ENCODE measurements at regions not wholly inside any gene's neighbourhood (a gene's known extent, or its start where the extent isn't known, plus 50 kb on each side); places are given as distances from the start of the nearest gene placed in this dataset.
"Not testable (repeated sequence)": the region's sequence is repeated elsewhere in the genome, so short reads cannot be mapped to it uniquely, and the experiment has no call there.

DNA sequence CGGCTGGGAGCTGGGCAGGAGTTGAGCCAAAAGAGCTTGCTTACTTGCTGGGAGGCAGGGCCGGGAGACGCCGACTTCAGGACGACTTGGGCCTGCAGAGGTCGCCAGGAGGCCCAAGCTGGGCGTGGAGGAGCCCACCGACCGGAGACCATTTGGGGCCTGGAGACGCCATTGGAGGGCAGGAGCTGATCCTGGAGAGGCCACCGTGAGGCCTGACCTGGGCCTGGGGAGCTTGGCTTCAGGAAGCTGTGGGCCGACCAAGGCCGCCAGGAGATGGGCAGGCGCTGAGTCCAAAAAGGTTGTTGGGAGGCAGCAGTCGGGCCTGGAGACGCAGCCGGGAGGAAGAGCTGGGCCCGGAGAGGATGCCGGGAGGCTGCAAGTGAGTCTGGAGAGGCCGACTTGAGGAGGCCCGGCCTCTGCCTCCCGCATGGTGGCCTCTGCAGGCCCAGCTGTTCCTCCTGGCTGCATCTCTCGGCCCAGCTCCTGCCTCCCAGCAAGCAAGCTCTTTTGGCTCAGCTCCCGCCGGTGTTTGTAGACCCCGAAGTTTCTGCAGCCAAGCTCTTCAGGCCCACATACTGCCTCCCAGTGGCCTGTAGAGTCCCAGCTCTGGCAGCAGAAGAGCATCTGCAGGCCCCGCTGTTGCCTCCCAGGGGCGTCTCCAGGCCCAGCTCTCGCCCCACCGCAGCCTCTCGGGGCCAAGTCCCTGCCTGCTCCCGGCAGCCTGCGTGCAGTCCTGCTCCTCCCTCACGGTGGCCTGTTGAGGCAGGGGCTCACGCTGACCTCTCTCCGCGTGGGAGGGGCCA is 119.7 kb downstream of the SEPTIN14 start:
- TF ChIP-seq, protein P1, sequence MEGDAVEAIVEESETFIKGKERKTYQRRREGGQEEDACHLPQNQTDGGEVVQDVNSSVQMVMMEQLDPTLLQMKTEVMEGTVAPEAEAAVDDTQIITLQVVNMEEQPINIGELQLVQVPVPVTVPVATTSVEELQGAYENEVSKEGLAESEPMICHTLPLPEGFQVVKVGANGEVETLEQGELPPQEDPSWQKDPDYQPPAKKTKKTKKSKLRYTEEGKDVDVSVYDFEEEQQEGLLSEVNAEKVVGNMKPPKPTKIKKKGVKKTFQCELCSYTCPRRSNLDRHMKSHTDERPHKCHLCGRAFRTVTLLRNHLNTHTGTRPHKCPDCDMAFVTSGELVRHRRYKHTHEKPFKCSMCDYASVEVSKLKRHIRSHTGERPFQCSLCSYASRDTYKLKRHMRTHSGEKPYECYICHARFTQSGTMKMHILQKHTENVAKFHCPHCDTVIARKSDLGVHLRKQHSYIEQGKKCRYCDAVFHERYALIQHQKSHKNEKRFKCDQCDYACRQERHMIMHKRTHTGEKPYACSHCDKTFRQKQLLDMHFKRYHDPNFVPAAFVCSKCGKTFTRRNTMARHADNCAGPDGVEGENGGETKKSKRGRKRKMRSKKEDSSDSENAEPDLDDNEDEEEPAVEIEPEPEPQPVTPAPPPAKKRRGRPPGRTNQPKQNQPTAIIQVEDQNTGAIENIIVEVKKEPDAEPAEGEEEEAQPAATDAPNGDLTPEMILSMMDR (conservative IDR thresholded peaks at IDR 0.05; ENCODE audit: low read length) = not testable (repeated sequence)
- TF ChIP-seq EZH2phosphoT487 (IDR thresholded peaks at IDR 0.05; ENCODE audit: borderline replicate concordance) = not testable (repeated sequence)

Measured in Loucy (cell line).